Hematopoietic multipotent progenitor cell treated with erythropoietin and hydrocortisone succinate and interleukin-3 and kit ligand, for 8 days (in vitro differentiated cells): ENCODE measurements at regions not wholly inside any gene's neighbourhood (a gene's known extent, or its start where the extent isn't known, plus 50 kb on each side); places are given as distances from the start of the nearest gene placed in this dataset.
A peak's percentile ranks its signal among the peaks of the same experiment; 100 is the strongest.

ENCODE experiments used
- DNase-seq: peaks from one replicate; pipeline ENCODE4 v3.0.0-alpha.2; 2015

- no peak for DNase-seq
These were observed 107.3 kb upstream of the ANKRD55 start for GRCh38 chr5:56340196-56340980.

GRCh38 chr5:56339732-56340131 is 106.6 kb upstream of the ANKRD55 start:
- no peak for DNase-seq

GRCh38 chr5:56337715-56338319 is 104.7 kb upstream of the ANKRD55 start:
- no peak for DNase-seq

DNA sequence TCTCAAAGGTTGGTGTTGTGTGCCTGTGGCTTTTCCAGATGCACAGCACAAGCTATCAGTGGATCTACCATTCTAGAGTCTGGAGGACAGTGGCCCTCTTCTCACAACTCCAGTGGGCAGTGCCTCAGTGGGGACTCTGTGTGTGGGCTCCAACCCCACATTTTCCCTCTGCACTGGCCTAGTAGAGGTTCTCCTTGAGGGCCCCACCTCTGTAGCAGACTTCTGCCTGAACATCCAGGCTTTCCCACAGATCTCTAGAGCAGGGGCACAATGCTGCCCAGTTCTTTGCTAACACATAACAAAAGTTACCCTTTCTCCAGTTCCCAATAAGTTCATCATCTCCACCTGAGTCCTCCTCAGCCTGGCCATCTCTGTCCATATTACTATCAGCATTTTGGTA is 102.1 kb upstream of the ANKRD55 start:
- no peak for DNase-seq

DNA sequence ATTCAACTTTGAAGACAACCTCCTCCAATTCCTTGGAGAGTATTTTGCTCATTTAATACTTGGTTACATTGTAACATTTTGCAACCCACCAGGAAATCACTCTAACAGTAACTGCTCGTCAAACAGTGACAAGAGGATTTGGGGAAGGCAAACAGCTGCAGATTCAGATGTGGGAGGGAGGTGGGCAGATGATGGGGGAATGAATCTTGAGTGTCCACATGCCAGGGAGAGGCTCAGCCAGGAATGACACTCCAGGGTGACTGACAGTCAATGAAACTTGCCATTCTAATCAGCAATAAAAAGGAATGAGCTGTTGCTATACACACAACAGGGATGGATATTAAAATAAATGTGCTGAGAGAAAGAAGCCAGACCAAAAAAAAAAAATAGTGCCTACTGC is 97.7 kb upstream of the ANKRD55 start:
- no peak for DNase-seq

DNA sequence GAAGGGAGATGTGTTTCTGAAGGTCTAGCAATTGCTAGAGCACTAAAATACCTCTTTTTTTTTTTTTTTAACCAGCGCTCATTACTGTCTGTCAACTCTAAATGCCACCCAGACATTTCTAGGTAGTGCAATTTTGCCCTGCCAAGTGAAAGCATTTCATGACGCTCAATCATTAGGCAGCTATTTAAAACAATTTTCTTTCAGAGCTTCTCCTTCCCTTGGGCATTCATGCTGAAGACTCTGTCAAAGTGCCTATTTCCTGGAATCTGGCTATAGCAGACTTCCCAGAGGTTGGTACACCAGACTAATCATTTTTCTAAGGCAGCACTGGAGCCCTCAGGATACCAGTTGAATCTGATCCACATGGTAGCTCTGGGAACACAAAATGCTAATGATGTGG is 97.0 kb upstream of the ANKRD55 start:
- no peak for DNase-seq

DNA sequence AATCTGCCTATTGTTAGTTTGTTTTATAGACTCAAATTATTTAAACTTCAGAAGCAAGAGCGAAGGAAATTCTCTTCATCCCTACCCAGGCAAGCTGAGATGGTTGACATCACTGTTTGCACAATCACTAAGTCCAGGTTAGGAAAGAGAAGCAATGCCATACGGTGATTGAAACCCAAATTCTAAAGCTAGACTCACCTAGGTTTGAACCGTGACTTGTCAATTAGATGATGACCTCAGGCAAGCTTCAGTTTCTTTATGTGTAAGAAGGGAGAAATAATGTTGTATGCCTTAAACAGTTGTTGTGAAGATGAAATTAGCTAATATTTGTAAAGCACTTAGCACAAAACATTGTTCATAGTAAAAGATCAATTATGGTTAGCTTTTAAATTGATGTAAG is 96.5 kb upstream of the ANKRD55 start:
- no peak for DNase-seq

- DNase-seq, result peak; percentile 34
These were observed 95.8 kb upstream of the ANKRD55 start for GRCh38 chr5:56328753-56329560.

GRCh38 chr5:56327809-56328208 is 94.7 kb upstream of the ANKRD55 start:
- DNase-seq, result peak; percentile 63

- DNase-seq, result no peak
These were observed 93.6 kb upstream of the ANKRD55 start for GRCh38 chr5:56326770-56327169.

DNA sequence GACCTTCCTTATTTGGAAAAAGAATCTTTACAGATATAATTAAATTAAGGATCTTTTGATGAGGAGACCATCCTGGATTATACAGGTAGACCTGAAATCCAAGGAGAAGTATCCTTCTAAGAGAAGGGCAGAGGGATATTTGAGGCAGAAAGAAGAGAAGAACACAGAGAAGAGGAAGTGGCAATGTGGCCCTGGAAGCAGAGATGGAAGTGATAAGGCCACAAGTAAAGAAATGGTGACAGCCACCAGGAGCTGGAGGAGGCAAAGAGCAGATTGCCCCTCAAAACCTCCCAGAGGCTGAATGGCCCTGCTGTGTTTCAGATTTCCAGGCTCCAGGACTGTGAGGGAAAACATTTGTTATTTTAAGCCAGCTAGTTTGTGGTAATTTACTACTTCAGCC is 93.0 kb upstream of the ANKRD55 start:
- no peak for DNase-seq

GRCh38 chr5:56325039-56325438 is 91.9 kb upstream of the ANKRD55 start:
- no peak for DNase-seq

DNA sequence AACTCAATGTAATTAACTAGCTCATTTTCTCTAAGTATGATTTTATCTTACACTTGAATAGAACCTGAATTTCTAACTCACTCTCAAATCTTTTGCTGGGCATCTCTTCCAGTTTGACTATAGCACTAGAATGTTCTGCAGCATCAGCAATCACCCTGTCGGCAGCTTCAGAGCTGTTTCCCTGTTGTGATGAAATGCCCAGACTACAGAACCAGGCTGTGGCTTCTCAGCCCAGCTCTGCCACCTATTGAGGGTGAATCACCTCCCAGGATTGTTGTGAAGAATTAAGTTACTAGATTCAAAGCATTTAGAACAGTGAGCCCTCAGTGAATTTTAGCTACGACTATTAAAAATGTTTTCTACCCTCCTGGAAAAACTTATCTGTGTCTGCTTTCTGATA is 90.4 kb upstream of the ANKRD55 start:
- DNase-seq, result no peak

- DNase-seq, result no peak
These were observed 89.5 kb upstream of the ANKRD55 start for GRCh38 chr5:56322592-56322991.

GRCh38 chr5:56321236-56321881 is 88.2 kb upstream of the ANKRD55 start:
- no peak for DNase-seq

GRCh38 chr5:56320686-56321085 is 87.6 kb upstream of the ANKRD55 start:
- DNase-seq, result no peak

- no peak for DNase-seq
These were observed 86.5 kb upstream of the ANKRD55 start for GRCh38 chr5:56319526-56320181.

DNA sequence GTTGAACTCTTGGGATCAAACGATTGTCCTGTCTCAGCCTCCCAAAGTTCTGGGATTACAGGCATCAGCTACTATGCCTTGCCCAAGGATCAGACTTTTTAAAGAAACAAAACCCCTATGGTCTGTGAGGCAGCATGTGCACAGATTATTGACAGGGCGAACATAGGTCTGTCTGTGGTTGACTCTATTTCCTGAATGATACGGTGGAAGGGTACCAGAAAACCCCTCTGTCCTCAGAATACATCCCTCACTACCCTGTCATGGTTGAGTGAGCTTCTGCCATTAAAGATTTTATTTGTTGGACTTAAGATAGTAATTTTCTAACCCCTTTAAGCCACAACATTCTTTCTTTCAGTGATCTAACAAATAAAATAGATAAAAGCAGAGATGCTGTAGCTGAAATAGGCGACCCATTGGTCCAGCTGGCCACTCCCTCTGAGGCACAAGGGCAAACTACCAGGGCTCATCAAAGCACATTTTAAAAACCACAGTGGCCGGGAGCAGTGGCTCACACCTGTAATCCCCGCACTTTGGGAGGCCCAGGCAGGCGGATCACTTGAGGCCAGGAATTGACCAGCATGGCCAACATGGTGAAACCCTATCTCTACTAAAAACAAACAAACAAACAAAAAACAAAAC is 84.9 kb upstream of the ANKRD55 start:
- DNase-seq, result no peak

- DNase-seq, result peak; percentile 60
These were observed 83.3 kb upstream of the ANKRD55 start for GRCh38 chr5:56316299-56316994.

DNA sequence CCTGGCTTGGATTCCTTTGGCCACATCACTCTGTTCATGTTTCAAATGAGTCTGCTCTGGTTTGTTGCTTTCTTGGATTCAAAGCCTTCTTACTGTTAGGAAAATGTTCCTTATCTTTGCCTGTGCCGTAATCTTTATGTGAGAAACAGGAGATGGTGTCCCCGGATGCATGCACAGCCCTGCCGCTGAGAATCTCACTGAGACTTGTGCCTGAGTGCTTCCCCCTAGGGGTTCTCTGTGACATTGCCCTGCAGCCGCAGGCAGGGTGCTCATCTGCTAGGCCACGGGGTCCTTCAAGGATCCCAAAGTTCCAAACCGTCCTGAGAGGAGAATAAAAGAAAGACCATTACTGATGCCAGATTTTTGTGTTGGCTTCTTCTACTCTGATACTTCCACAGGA is 81.4 kb upstream of the ANKRD55 start:
- no peak for DNase-seq

- DNase-seq, result no peak
These were observed 80.5 kb upstream of the ANKRD55 start for GRCh38 chr5:56313596-56313995.
